BE2C (cell line): ENCODE measurements at regions not wholly inside any gene's neighbourhood (a gene's known extent, or its start where the extent isn't known, plus 50 kb on each side); places are given as distances from the start of the nearest gene placed in this dataset.

Experiments
- DNase-seq: peaks from one replicate; pipeline ENCODE4 v3.0.0-alpha.2; 2020
- H3K27me3 ChIP-seq: fragments of 250-450 bp; sonication (Bioruptor Pico); 2 replicates; pipeline ENCODE4 v1.5.1; 2020; ENCODE audit warnings: mild to moderate bottlenecking
- H3K36me3 ChIP-seq: fragments of 250-450 bp; sonication (Bioruptor Pico); 2 replicates; pipeline ENCODE4 v1.5.1; 2020; ENCODE audit warnings: mild to moderate bottlenecking
- H3K4me1 ChIP-seq: fragments of 250-450 bp; sonication (Bioruptor Pico); 2 replicates; pipeline ENCODE4 v1.5.1; 2020
- H3K4me3 ChIP-seq: 2 replicates; pipeline ENCODE4 v1.5.1; 2011; ENCODE audit warnings: low read depth, low read length
- H3K9me3 ChIP-seq: fragments of 250-450 bp; sonication (Bioruptor Pico); 2 replicates; pipeline ENCODE4 v1.5.1; 2020
- CTCF ChIP-seq: IDR thresholded peaks from 2 replicates; pipeline ENCODE4 v1.5.1; 2012; ENCODE audit warnings: mild to moderate bottlenecking, low read depth, low read length

GRCh38 chr2:19717446-19717845, 184.3 kb downstream of the TTC32 start:
- Histone ChIP-seq H3K9me3 (no peaks in the 10 kb centered on the region), H3K36me3 (no peaks in the 10 kb centered on the region), H3K27me3 (peaks cover 3% of the 10 kb centered on the region; the same call in 1 of the 2 replicates), H3K4me3 (no peak overlapping the region), H3K4me1 (no peaks in the 10 kb centered on the region)
- no peak for TF ChIP-seq CTCF
- DNase-seq, result no peak

GRCh38 chr2:19714926-19715325, 186.9 kb downstream of the TTC32 start:
- no peak for DNase-seq
- Histone ChIP-seq H3K36me3 (no peaks in the 10 kb centered on the region), H3K27me3 (peaks cover 3% of the 10 kb centered on the region; the same call in 1 of the 2 replicates), H3K9me3 (no peaks in the 10 kb centered on the region), H3K4me1 (no peaks in the 10 kb centered on the region), H3K4me3 (no peak overlapping the region)
- TF ChIP-seq CTCF, result no peak

GRCh38 chr2:19712850-19713249, 188.9 kb downstream of the TTC32 start:
- no peak for DNase-seq
- peaks cover 3% of the 10 kb centered on the region; the same call in 1 of the 2 replicates for H3K27me3 ChIP-seq
- H3K36me3 ChIP-seq, result no peaks in the 10 kb centered on the region
- no peak for TF ChIP-seq CTCF
- H3K4me1 ChIP-seq, result no peaks in the 10 kb centered on the region
- no peaks in the 10 kb centered on the region for H3K9me3 ChIP-seq
- no peak overlapping the region for H3K4me3 ChIP-seq

GRCh38 chr2:19711470-19712372, 190.1 kb downstream of the TTC32 start:
- TF ChIP-seq CTCF, result no peak
- H3K4me3 ChIP-seq, result no peak overlapping the region
- H3K4me1 ChIP-seq, result no peaks in the 10 kb centered on the region
- no peak for DNase-seq
- no peaks in the 10 kb centered on the region for H3K9me3 ChIP-seq
- no peaks in the 10 kb centered on the region for H3K27me3 ChIP-seq
- H3K36me3 ChIP-seq, result no peaks in the 10 kb centered on the region

- no peaks in the 10 kb centered on the region for H3K27me3 ChIP-seq
- no peak for DNase-seq
- no peaks in the 10 kb centered on the region for H3K4me1 ChIP-seq
- H3K9me3 ChIP-seq, result no peaks in the 10 kb centered on the region
- H3K36me3 ChIP-seq, result no peaks in the 10 kb centered on the region
- no peak for TF ChIP-seq CTCF
- H3K4me3 ChIP-seq, result no peak overlapping the region
Measured at GRCh38 chr2:19710230-19710629, 191.6 kb downstream of the TTC32 start.

GRCh38 chr2:19709553-19709952, 192.2 kb downstream of the TTC32 start:
- DNase-seq, result no peak
- Histone ChIP-seq H3K36me3 (no peaks in the 10 kb centered on the region), H3K4me1 (no peaks in the 10 kb centered on the region), H3K9me3 (no peaks in the 10 kb centered on the region), H3K27me3 (no peaks in the 10 kb centered on the region), H3K4me3 (no peak overlapping the region)
- TF ChIP-seq CTCF, result no peak
